ENCODE measurements at regions not wholly inside any gene's neighbourhood (a gene's known extent, or its start where the extent isn't known, plus 50 kb on each side); places are given as distances from the start of the nearest gene placed in this dataset.

GRCh38 chr9:108477529-108478006, 378.2 kb downstream of the ACTL7B start:
- Histone ChIP-seq H3K9me3 (ENCODE audit: low read depth) (no peaks in the 10 kb centered on the region), H4K20me1 (ENCODE audit: insufficient read depth, poor library complexity, severe bottlenecking) (no peaks in the 10 kb centered on the region), H3K27me3 (no peaks in the 10 kb centered on the region), H2AFZ (no peak overlapping the region), H3K79me2 (no peaks in the 10 kb centered on the region), H3K27ac (peak overlapping the region; percentile 76), H3K4me1 (ENCODE audit: insufficient read depth) (peaks cover 41% of the 10 kb centered on the region), H3K9me2 (replicated peaks; ENCODE audit: insufficient read depth) (no peaks in the 10 kb centered on the region), H3K36me3 (replicated peaks; ENCODE audit: insufficient read depth, low read depth) (no peaks in the 10 kb centered on the region), H3K4me3 (no peak overlapping the region), H3K4me2 (no peak overlapping the region)
- no peak for TF ChIP-seq EZH2 (IDR thresholded peaks at IDR 0.05; ENCODE audit: borderline replicate concordance)
- no peak for TF ChIP-seq CTCF (IDR thresholded peaks at IDR 0.05; ENCODE audit: poor library complexity)
- TF ChIP-seq EZH2phosphoT487 (IDR thresholded peaks at IDR 0.05; ENCODE audit: low read depth, severe bottlenecking, unreplicated experiment): no peak
- DNase-seq (ENCODE audit: low spot score): peak; percentile 43
- 61% methylated on average over 6 of the region's 6 CpGs for WGBS (ENCODE audit: low lambda C conversion rate, missing lambda C conversion rate)

GRCh38 chr9:108476574-108476973, 379.2 kb downstream of the ACTL7B start:
- DNase-seq (ENCODE audit: low spot score): no peak
- no peak overlapping the region for H2AFZ ChIP-seq
- H3K4me1 ChIP-seq (ENCODE audit: insufficient read depth): peaks cover 41% of the 10 kb centered on the region
- H3K27ac ChIP-seq: peak overlapping the region; percentile 39
- H3K4me3 ChIP-seq: no peak overlapping the region
- no peaks in the 10 kb centered on the region for H3K27me3 ChIP-seq
- WGBS (ENCODE audit: low lambda C conversion rate, missing lambda C conversion rate): 40% methylated on average over 3 of the region's 3 CpGs
- no peaks in the 10 kb centered on the region for H3K9me3 ChIP-seq (ENCODE audit: low read depth)
- no peaks in the 10 kb centered on the region for H3K9me2 ChIP-seq (replicated peaks; ENCODE audit: insufficient read depth)
- no peak for TF ChIP-seq EZH2phosphoT487 (IDR thresholded peaks at IDR 0.05; ENCODE audit: low read depth, severe bottlenecking, unreplicated experiment)
- H3K4me2 ChIP-seq: no peak overlapping the region
- no peaks in the 10 kb centered on the region for H4K20me1 ChIP-seq (ENCODE audit: insufficient read depth, poor library complexity, severe bottlenecking)
- no peaks in the 10 kb centered on the region for H3K79me2 ChIP-seq
- no peaks in the 10 kb centered on the region for H3K36me3 ChIP-seq (replicated peaks; ENCODE audit: insufficient read depth, low read depth)

- Histone ChIP-seq H3K4me2 (no peak overlapping the region), H2AFZ (no peak overlapping the region), H3K9me2 (replicated peaks; ENCODE audit: insufficient read depth) (no peaks in the 10 kb centered on the region), H3K9me3 (ENCODE audit: low read depth) (no peaks in the 10 kb centered on the region), H3K27ac (no peak overlapping the region), H3K79me2 (no peaks in the 10 kb centered on the region), H4K20me1 (ENCODE audit: insufficient read depth, poor library complexity, severe bottlenecking) (no peaks in the 10 kb centered on the region), H3K36me3 (replicated peaks; ENCODE audit: insufficient read depth, low read depth) (no peaks in the 10 kb centered on the region), H3K4me3 (no peak overlapping the region), H3K27me3 (no peaks in the 10 kb centered on the region), H3K4me1 (ENCODE audit: insufficient read depth) (peaks cover 41% of the 10 kb centered on the region)
- 43% methylated on average over 2 of the region's 2 CpGs for whole genome bisulfite sequencing (ENCODE audit: low lambda C conversion rate, missing lambda C conversion rate)
- DNase-seq (ENCODE audit: low spot score): no peak
- TF ChIP-seq EZH2phosphoT487 (IDR thresholded peaks at IDR 0.05; ENCODE audit: low read depth, severe bottlenecking, unreplicated experiment) (no peak), EZH2 (IDR thresholded peaks at IDR 0.05; ENCODE audit: borderline replicate concordance) (no peak), CTCF (IDR thresholded peaks at IDR 0.05; ENCODE audit: poor library complexity) (no peak)
Observed at GRCh38 chr9:108475813-108476212, 380.0 kb downstream of the ACTL7B start.

GRCh38 chr9:108474356-108474755, 381.4 kb downstream of the ACTL7B start:
- Histone ChIP-seq H2AFZ (no peak overlapping the region), H4K20me1 (ENCODE audit: insufficient read depth, poor library complexity, severe bottlenecking) (no peaks in the 10 kb centered on the region), H3K9me2 (replicated peaks; ENCODE audit: insufficient read depth) (no peaks in the 10 kb centered on the region), H3K27me3 (no peaks in the 10 kb centered on the region), H3K79me2 (no peaks in the 10 kb centered on the region), H3K4me2 (no peak overlapping the region), H3K36me3 (replicated peaks; ENCODE audit: insufficient read depth, low read depth) (no peaks in the 10 kb centered on the region), H3K4me3 (no peak overlapping the region), H3K9me3 (ENCODE audit: low read depth) (no peaks in the 10 kb centered on the region), H3K27ac (no peak overlapping the region), H3K4me1 (ENCODE audit: insufficient read depth) (peaks cover 31% of the 10 kb centered on the region)
- WGBS (ENCODE audit: low lambda C conversion rate, missing lambda C conversion rate): 82% methylated on average over 6 of the region's 6 CpGs
- DNase-seq (ENCODE audit: low spot score): no peak
- TF ChIP-seq EZH2phosphoT487 (IDR thresholded peaks at IDR 0.05; ENCODE audit: low read depth, severe bottlenecking, unreplicated experiment) (no peak), CTCF (IDR thresholded peaks at IDR 0.05; ENCODE audit: poor library complexity) (no peak), EZH2 (IDR thresholded peaks at IDR 0.05; ENCODE audit: borderline replicate concordance) (no peak)
